Prostate gland (tissue), 2 donors: ENCODE measurements at regions not wholly inside any gene's neighbourhood (a gene's known extent, or its start where the extent isn't known, plus 50 kb on each side); places are given as distances from the start of the nearest gene placed in this dataset.
"Not testable (repeated sequence)": the region's sequence is repeated elsewhere in the genome, so short reads cannot be mapped to it uniquely, and the experiment has no call there.

Experiments
- DNase-seq: peaks from one replicate; pipeline ENCODE4 v3.0.0-alpha.2; 2019; ENCODE audit warnings: low spot score
- H3K27ac ChIP-seq, 2 donors: fragments of 200-600 bp; sonication (generic); 2 replicates each; pipeline ENCODE4 v1.5.1; 2017 to 2019
- H3K27me3 ChIP-seq: fragments of 200-600 bp; sonication (generic); replicated peaks from 2 replicates; pipeline ENCODE4 v1.5.1; 2019; ENCODE audit not compliant: insufficient read depth
- H3K36me3 ChIP-seq, 2 donors: fragments of 200-600 bp; sonication (generic); 1 replicate in 1 of 2; 2 replicates in 1 of 2; pipeline versions ENCODE4 v1.5.1 to v1.8.1; 2017 to 2019
- H3K4me1 ChIP-seq: fragments of 200-600 bp; sonication (generic); replicated peaks from 2 replicates; pipeline ENCODE4 v1.5.1; 2019
- H3K4me3 ChIP-seq, 2 donors: fragments of 200-600 bp; sonication (generic); 2 replicates each; pipeline ENCODE4 v1.5.1; 2017 to 2019
- H3K9me3 ChIP-seq: fragments of 200-600 bp; sonication (generic); 2 replicates; pipeline ENCODE4 v1.5.1; 2017
- CTCF ChIP-seq, 4 experiments: fragments of 200-600 bp in 2 of 4; fragments of 450-650 bp in 2 of 4; sonication (generic) in 2 of 4; IDR thresholded peaks; 1 replicate in 3 of 4; 2 replicates in 1 of 4; pipeline ENCODE4 v1.5.1; 2016 to 2019; ENCODE audit warnings: antibody characterized with exemption in 4 of 4, mild to moderate bottlenecking in 2 of 4, moderate library complexity in 2 of 4
- POLR2A ChIP-seq: fragments of 450-650 bp; IDR thresholded peaks from one replicate; pipeline ENCODE4 v1.6.1; 2016; ENCODE audit warnings: antibody characterized with exemption, mild to moderate bottlenecking
- POLR2AphosphoS5 ChIP-seq: sonication (generic); formaldehyde crosslinking; IDR thresholded peaks from one replicate; pipeline ENCODE4 v1.6.1; 2017; ENCODE audit warnings: antibody characterized with exemption
- WGBS: methylation state at CpG from one replicate; pipeline ENCODE4 v1.1.5; 2018; 5-methylcytosine and 5-hydroxymethylcytosine counted together
- intact Hi-C: fragments of 100-400 bp; cut with DNase I; formaldehyde crosslinking; loops from one replicate; pipeline ENCODE4 v1.14.2; 2022

- H3K4me3 ChIP-seq: no peak overlapping the region
- intact Hi-C loops: no loop called here
- H3K27ac ChIP-seq: no peak overlapping the region
- DNase-seq: no peak
- TF ChIP-seq POLR2AphosphoS5 (no peak), CTCF (IDR thresholded peaks at IDR 0.05) (no peak), POLR2A (no peak)
- H3K4me1 ChIP-seq: no peaks in the 10 kb centered on the region
- H3K36me3 ChIP-seq: no peaks in the 10 kb centered on the region
- WGBS: 35% methylated on average over 5 of the region's 5 CpGs
- H3K27me3 ChIP-seq: no peaks in the 10 kb centered on the region
- no peaks in the 10 kb centered on the region for H3K9me3 ChIP-seq
Measured at GRCh38 chr12:20101046-20101445, 267.3 kb upstream of the PDE3A start.

GRCh38 chr12:20105943-20106342, 262.4 kb upstream of the PDE3A start:
- no peak overlapping the region for H3K4me3 ChIP-seq
- no peaks in the 10 kb centered on the region for H3K4me1 ChIP-seq
- TF ChIP-seq CTCF (IDR thresholded peaks at IDR 0.05) (no peak), POLR2AphosphoS5 (no peak), POLR2A (no peak)
- no peaks in the 10 kb centered on the region for H3K36me3 ChIP-seq
- H3K27ac ChIP-seq: no peak overlapping the region
- H3K9me3 ChIP-seq: no peaks in the 10 kb centered on the region
- DNase-seq: no peak
- no peaks in the 10 kb centered on the region for H3K27me3 ChIP-seq
- intact Hi-C loops: no loop called here

- Histone ChIP-seq H3K4me3 (no peak overlapping the region), H3K27ac (no peak overlapping the region), H3K9me3 (no peaks in the 10 kb centered on the region), H3K36me3 (no peaks in the 10 kb centered on the region), H3K4me1 (no peaks in the 10 kb centered on the region), H3K27me3 (no peaks in the 10 kb centered on the region)
- intact Hi-C loops: no loop called here
- no peak for TF ChIP-seq POLR2AphosphoS5
- TF ChIP-seq POLR2A: no peak
- TF ChIP-seq CTCF (IDR thresholded peaks at IDR 0.05): no peak
- DNase-seq: no peak
- WGBS: 55% methylated on average over 5 of the region's 5 CpGs
Measured at GRCh38 chr12:20109676-20110075, 258.7 kb upstream of the PDE3A start.

- H3K36me3 ChIP-seq, H3K27ac ChIP-seq, DNase-seq, H3K27me3 ChIP-seq, intact Hi-C loops, H3K4me1 ChIP-seq, H3K4me3 ChIP-seq, H3K9me3 ChIP-seq: not testable (repeated sequence)
- 92% methylated on average over 16 of the region's 25 CpGs for WGBS
Measured at GRCh38 chr12:20115371-20115770, 253.0 kb upstream of the PDE3A start.

- 81% methylated on average over 11 of the region's 11 CpGs for WGBS
- no peak overlapping the region for H3K27ac ChIP-seq
- intact Hi-C loops: loop anchor here (10.0 kb wide), 1 partner anchor 145 kb away; no protein-coding TSS in a partner anchor
- DNase-seq: no peak
- H3K9me3 ChIP-seq: no peaks in the 10 kb centered on the region
- TF ChIP-seq POLR2AphosphoS5 (no peak), POLR2A (no peak), CTCF (IDR thresholded peaks at IDR 0.05) (no peak)
- no peaks in the 10 kb centered on the region for H3K27me3 ChIP-seq
- H3K36me3 ChIP-seq: no peaks in the 10 kb centered on the region
- no peaks in the 10 kb centered on the region for H3K4me1 ChIP-seq
- no peak overlapping the region for H3K4me3 ChIP-seq
Measured at GRCh38 chr12:20119596-20120402, 248.5 kb upstream of the PDE3A start.
